Cardiac muscle cell (in vitro differentiated cells and primary cell): ENCODE measurements at regions not wholly inside any gene's neighbourhood (a gene's known extent, or its start where the extent isn't known, plus 50 kb on each side); places are given as distances from the start of the nearest gene placed in this dataset.

Experiments
- DNase-seq, 2 donors: peaks; one replicate each; pipeline versions ENCODE4 v3.0.0 to v3.0.0-alpha.2; 2010 to 2017; ENCODE audit warnings: low read depth in 1 of 2, low spot score in 1 of 2
- H3K27ac ChIP-seq: fragments of 200-600 bp; sonication (generic); 2 replicates; pipeline ENCODE4 v1.5.1; 2016
- H3K27me3 ChIP-seq: fragments of 200-600 bp; sonication (generic); 2 replicates; pipeline ENCODE4 v1.6.0; 2016; ENCODE audit warnings: control low read depth
- H3K36me3 ChIP-seq: fragments of 200-600 bp; sonication (generic); 2 replicates; pipeline ENCODE4 v1.5.1; 2016; ENCODE audit warnings: control low read depth
- H3K4me1 ChIP-seq: fragments of 200-600 bp; sonication (generic); 2 replicates; pipeline ENCODE4 v1.8.1; 2017; ENCODE audit warnings: low read depth, mild to moderate bottlenecking, mixed run types
- H3K4me3 ChIP-seq: fragments of 200-600 bp; sonication (generic); 2 replicates; pipeline ENCODE4 v1.5.1; 2016; ENCODE audit warnings: mild to moderate bottlenecking
- H3K9me3 ChIP-seq: fragments of 200-600 bp; sonication (generic); 2 replicates; pipeline ENCODE4 v1.5.1; 2017; ENCODE audit warnings: low read depth, mild to moderate bottlenecking, control low read depth
- TF ChIP-seq, protein P1 (sequence below): IDR thresholded peaks from 2 replicates; pipeline ENCODE4 v1.5.1; 2012; ENCODE audit warnings: low read depth, mild to moderate bottlenecking, low read length

DNA sequence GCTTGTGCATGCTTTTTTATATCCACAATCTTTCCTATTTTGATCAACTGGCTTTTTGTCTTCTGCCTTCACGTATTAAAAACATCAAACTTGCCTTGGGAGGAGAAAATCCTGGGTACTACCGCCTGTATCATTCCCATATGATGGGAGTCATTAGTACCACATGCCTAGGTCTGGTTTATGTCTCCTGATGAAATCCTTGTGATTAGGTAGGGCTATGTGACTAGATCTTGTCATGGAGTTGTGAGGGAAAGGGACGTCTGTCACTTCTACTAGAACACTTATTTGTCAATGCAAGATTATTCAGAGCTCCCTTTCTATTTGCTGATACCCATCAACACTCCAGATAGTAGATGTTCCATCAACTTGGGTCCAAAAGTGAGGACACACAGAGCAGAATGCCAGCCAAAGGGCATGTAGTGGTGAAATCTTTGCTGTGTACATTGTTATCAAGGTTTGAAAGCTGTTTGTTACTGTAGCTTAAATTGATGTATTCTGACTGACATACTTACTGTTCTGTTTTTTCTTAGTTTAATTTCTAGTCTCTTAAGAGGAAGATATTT, 621.8 kb upstream of the NR5A2 start:
- no peaks in the 10 kb centered on the region for H3K27me3 ChIP-seq
- H3K4me3 ChIP-seq = no peak overlapping the region
- TF ChIP-seq, protein P1, sequence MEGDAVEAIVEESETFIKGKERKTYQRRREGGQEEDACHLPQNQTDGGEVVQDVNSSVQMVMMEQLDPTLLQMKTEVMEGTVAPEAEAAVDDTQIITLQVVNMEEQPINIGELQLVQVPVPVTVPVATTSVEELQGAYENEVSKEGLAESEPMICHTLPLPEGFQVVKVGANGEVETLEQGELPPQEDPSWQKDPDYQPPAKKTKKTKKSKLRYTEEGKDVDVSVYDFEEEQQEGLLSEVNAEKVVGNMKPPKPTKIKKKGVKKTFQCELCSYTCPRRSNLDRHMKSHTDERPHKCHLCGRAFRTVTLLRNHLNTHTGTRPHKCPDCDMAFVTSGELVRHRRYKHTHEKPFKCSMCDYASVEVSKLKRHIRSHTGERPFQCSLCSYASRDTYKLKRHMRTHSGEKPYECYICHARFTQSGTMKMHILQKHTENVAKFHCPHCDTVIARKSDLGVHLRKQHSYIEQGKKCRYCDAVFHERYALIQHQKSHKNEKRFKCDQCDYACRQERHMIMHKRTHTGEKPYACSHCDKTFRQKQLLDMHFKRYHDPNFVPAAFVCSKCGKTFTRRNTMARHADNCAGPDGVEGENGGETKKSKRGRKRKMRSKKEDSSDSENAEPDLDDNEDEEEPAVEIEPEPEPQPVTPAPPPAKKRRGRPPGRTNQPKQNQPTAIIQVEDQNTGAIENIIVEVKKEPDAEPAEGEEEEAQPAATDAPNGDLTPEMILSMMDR = no peak
- H3K4me1 ChIP-seq = no peaks in the 10 kb centered on the region
- H3K36me3 ChIP-seq = no peaks in the 10 kb centered on the region
- H3K9me3 ChIP-seq = no peaks in the 10 kb centered on the region
- DNase-seq = no peak
- no peak overlapping the region for H3K27ac ChIP-seq

GRCh38 chr1:199410462-199410861, 617.0 kb upstream of the NR5A2 start:
- no peak overlapping the region for H3K27ac ChIP-seq
- TF ChIP-seq, protein P1 = no peak
- H3K4me3 ChIP-seq = no peak overlapping the region
- no peaks in the 10 kb centered on the region for H3K9me3 ChIP-seq
- no peaks in the 10 kb centered on the region for H3K36me3 ChIP-seq
- no peak for DNase-seq
- H3K27me3 ChIP-seq = no peaks in the 10 kb centered on the region
- H3K4me1 ChIP-seq = no peaks in the 10 kb centered on the region

GRCh38 chr1:199411506-199411905, 616.0 kb upstream of the NR5A2 start:
- no peak overlapping the region for H3K27ac ChIP-seq
- no peaks in the 10 kb centered on the region for H3K4me1 ChIP-seq
- no peak for DNase-seq
- H3K4me3 ChIP-seq = no peak overlapping the region
- H3K36me3 ChIP-seq = no peaks in the 10 kb centered on the region
- H3K9me3 ChIP-seq = no peaks in the 10 kb centered on the region
- TF ChIP-seq, protein P1 = no peak
- H3K27me3 ChIP-seq = no peaks in the 10 kb centered on the region

DNA sequence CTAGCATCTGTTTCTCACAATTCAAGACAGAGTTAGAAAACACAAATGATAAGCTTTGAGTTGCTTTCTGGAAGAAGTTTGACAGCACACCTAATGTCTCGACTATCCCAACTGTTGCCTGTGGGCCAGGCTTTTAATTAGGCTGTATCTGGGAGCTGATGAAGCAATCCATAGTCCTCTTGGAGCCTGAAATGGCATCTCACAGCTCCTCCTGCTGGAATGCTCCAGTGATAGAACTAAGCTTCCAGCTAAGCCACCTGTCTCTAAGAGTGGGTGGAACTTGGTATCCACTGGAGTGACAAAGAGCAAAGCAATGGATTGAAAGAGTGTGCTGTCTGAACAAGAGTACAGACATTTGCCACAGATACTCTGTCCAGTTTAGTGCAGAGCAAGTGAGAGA, 605.3 kb upstream of the NR5A2 start:
- TF ChIP-seq, protein P1 = peak; percentile 58
- H3K4me3 ChIP-seq = no peak overlapping the region
- DNase-seq = peak; percentile 6 to 67
- no peaks in the 10 kb centered on the region for H3K27me3 ChIP-seq
- H3K27ac ChIP-seq = no peak overlapping the region
- H3K4me1 ChIP-seq = no peaks in the 10 kb centered on the region
- H3K9me3 ChIP-seq = no peaks in the 10 kb centered on the region
- H3K36me3 ChIP-seq = no peaks in the 10 kb centered on the region

DNA sequence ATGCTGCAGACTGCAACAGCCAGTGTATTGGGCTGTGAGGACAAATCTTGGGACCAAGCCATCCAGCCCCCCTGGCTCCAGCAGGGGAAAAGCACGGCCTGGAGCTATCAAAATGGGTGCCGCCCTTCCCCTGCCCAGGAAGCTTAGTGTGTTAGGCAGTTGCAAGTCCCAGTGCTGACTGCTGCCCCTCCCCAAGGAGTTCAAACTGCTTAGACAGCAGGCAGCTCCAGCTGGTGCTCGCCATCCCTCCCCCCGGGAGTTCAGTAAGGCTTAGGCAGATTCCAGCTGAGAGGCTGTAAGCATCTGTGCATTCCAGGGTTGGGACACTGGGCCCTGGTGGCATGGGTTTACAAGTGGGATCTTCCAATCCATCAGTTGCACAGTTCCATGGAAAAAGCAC, 579.6 kb upstream of the NR5A2 start:
- Histone ChIP-seq H3K4me1 (no peaks in the 10 kb centered on the region), H3K36me3 (no peaks in the 10 kb centered on the region), H3K27ac (no peak overlapping the region), H3K4me3 (no peak overlapping the region), H3K9me3 (no peaks in the 10 kb centered on the region), H3K27me3 (no peaks in the 10 kb centered on the region)
- DNase-seq = peak in 1 of 2 donors; percentile 3
- TF ChIP-seq, protein P1 = no peak

GRCh38 chr1:199448646-199449045, 578.9 kb upstream of the NR5A2 start:
- TF ChIP-seq, protein P1 = no peak
- Histone ChIP-seq H3K27ac (no peak overlapping the region), H3K36me3 (no peaks in the 10 kb centered on the region), H3K4me1 (no peaks in the 10 kb centered on the region), H3K4me3 (no peak overlapping the region), H3K9me3 (no peaks in the 10 kb centered on the region), H3K27me3 (no peaks in the 10 kb centered on the region)
- peak in 1 of 2 donors; percentile 3 for DNase-seq
